ENCODE measurements at regions not wholly inside any gene's neighbourhood (a gene's known extent, or its start where the extent isn't known, plus 50 kb on each side); places are given as distances from the start of the nearest gene placed in this dataset.

DNA sequence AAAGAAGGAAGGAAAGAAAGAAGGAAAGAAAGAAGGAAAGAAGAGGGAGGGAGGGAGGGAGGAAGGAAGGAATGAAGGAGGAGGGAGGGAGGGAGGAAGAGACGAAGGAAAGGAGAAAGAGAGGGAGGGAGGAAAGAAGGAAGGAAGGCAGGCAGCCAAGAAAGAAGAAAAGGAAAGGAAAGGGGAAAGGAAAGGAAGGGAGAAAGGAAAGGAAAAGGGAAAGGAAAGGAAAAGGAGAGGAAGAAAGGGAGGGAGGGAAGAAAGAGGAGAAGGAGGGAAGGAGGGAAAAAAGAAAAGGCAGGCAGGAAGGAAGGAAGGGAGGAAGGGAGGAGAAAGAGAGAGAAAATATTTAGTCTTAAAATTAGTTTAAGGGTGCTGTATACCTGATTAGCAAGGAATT, 704.1 kb downstream of the LUZP2 start:
- Histone ChIP-seq H3K4me3 (replicated peaks in 1 of 2; ENCODE audit: low read depth in 1 of 2, low read length in 2 of 2) (no peak overlapping the region), H3K4me1 (ENCODE audit: control insufficient read depth in 1 of 2, insufficient read depth in 2 of 2, low read length in 2 of 2) (no peaks in the 10 kb centered on the region), H3K36me3 (ENCODE audit: control insufficient read depth in 1 of 2, insufficient read depth in 2 of 2, low read length in 2 of 2) (no peaks in the 10 kb centered on the region), H3K79me2 (ENCODE audit: insufficient read depth, low read length) (no peaks in the 10 kb centered on the region), H3K9ac (ENCODE audit: low read length) (no peak overlapping the region), H3K9me2 (ENCODE audit: insufficient read depth) (no peaks in the 10 kb centered on the region), H3K27ac (ENCODE audit: low read depth, low read length) (no peak overlapping the region), H3K4me2 (ENCODE audit: low read length) (no peak overlapping the region), H2AFZ (ENCODE audit: low read depth, low read length, poor library complexity, severe bottlenecking) (no peak overlapping the region), H3K27me3 (ENCODE audit: insufficient read depth, low read length) (no peaks in the 10 kb centered on the region), H3K9me3 (ENCODE audit: control insufficient read depth in 1 of 2, insufficient read depth in 1 of 2, low read depth in 1 of 2, low read length in 2 of 2) (peaks cover 3 to 7% of the 10 kb centered on the region in 2 experiments; a peak in 2 of 4 replicates), H4K20me1 (ENCODE audit: insufficient read depth) (no peaks in the 10 kb centered on the region)
- ChIA-PET CTCF (no interaction called here), RAD21 (ENCODE audit: low non-redundant PET in 1 of 2, low total read pairs in 2 of 2, uncharacterized antibody in 2 of 2, unreplicated experiment in 2 of 2) (no interaction called here), POLR2A (no interaction called here)
- no TSS peak for BruUV-seq (replicated peaks)
- no peak for DNase-seq (ENCODE audit: low read depth, low spot score)
- intact Hi-C loops (cut with micrococcal nuclease), result no loop called here
- no peak for ATAC-seq
- no peak for TF ChIP-seq CEBPB (IDR thresholded peaks at IDR 0.05; ENCODE audit: low read depth)
- no peak for TF ChIP-seq FOSL1 (IDR thresholded peaks at IDR 0.05; ENCODE audit: low read depth)

GRCh38 chr11:25206762-25207161, 709.9 kb downstream of the LUZP2 start:
- no peaks in the 10 kb centered on the region for H3K79me2 ChIP-seq (ENCODE audit: insufficient read depth, low read length)
- CTCF ChIA-PET, result no interaction called here
- no peaks in the 10 kb centered on the region for H3K36me3 ChIP-seq (ENCODE audit: control insufficient read depth in 1 of 2, insufficient read depth in 2 of 2, low read length in 2 of 2)
- intact Hi-C loops (cut with micrococcal nuclease), result no loop called here
- no peak overlapping the region for H2AFZ ChIP-seq (ENCODE audit: low read depth, low read length, poor library complexity, severe bottlenecking)
- no peaks in the 10 kb centered on the region for H3K27me3 ChIP-seq (ENCODE audit: insufficient read depth, low read length)
- RAD21 ChIA-PET (ENCODE audit: low non-redundant PET in 1 of 2, low total read pairs in 2 of 2, uncharacterized antibody in 2 of 2, unreplicated experiment in 2 of 2), result no interaction called here
- no peak overlapping the region for H3K27ac ChIP-seq (ENCODE audit: low read depth, low read length)
- DNase-seq (ENCODE audit: low read depth, low spot score) (no peak), ATAC-seq (no peak)
- H3K4me2 ChIP-seq (ENCODE audit: low read length), result no peak overlapping the region
- H4K20me1 ChIP-seq (ENCODE audit: insufficient read depth), result no peaks in the 10 kb centered on the region
- POLR2A ChIA-PET, result no interaction called here
- no peaks in the 10 kb centered on the region for H3K4me1 ChIP-seq (ENCODE audit: control insufficient read depth in 1 of 2, insufficient read depth in 2 of 2, low read length in 2 of 2)
- H3K4me3 ChIP-seq (replicated peaks in 1 of 2; ENCODE audit: low read depth in 1 of 2, low read length in 2 of 2), result no peak overlapping the region
- no peaks in the 10 kb centered on the region for H3K9me2 ChIP-seq (ENCODE audit: insufficient read depth)
- no TSS peak for BruUV-seq (replicated peaks)
- H3K9me3 ChIP-seq (ENCODE audit: control insufficient read depth in 1 of 2, insufficient read depth in 1 of 2, low read depth in 1 of 2, low read length in 2 of 2), result peaks cover 0 to 21% of the 10 kb centered on the region in 2 experiments; a peak in 3 of 4 replicates
- H3K9ac ChIP-seq (ENCODE audit: low read length), result no peak overlapping the region
- TF ChIP-seq EZH2 (IDR thresholded peaks at IDR 0.05) (no peak), JUND (IDR thresholded peaks at IDR 0.05) (no peak), EZH2phosphoT487 (IDR thresholded peaks at IDR 0.05; ENCODE audit: borderline replicate concordance) (no peak), CBX3 (IDR thresholded peaks at IDR 0.05; ENCODE audit: low read depth) (no peak), ATF3 (IDR thresholded peaks at IDR 0.05) (no peak), SIN3A (IDR thresholded peaks at IDR 0.05; ENCODE audit: low read depth) (no peak), ZFX (IDR thresholded peaks at IDR 0.05) (no peak), ELF1 (IDR thresholded peaks at IDR 0.05; ENCODE audit: borderline replicate concordance, low read depth) (no peak), YY1 (IDR thresholded peaks at IDR 0.05; ENCODE audit: extremely low read depth, insufficient replicate concordance, low read depth, low read length) (no peak), EGR1 (IDR thresholded peaks at IDR 0.05; ENCODE audit: low read depth) (no peak), SP1 (IDR thresholded peaks at IDR 0.05; ENCODE audit: low read depth) (no peak), POLR2A (IDR thresholded peaks at IDR 0.05; ENCODE audit: borderline replicate concordance, extremely low read depth, insufficient read depth, insufficient read length) (no peak), SRF (IDR thresholded peaks at IDR 0.05; ENCODE audit: low read depth) (no peak), RAD21 (IDR thresholded peaks at IDR 0.05; ENCODE audit: low read depth) (no peak), TCF7L2 (IDR thresholded peaks at IDR 0.05; ENCODE audit: borderline replicate concordance, extremely low read depth, insufficient read depth, insufficient read length) (no peak), POLR2AphosphoS5 (IDR thresholded peaks at IDR 0.05; ENCODE audit: low read depth, low read length) (no peak)
- TF ChIP-seq, protein P1, sequence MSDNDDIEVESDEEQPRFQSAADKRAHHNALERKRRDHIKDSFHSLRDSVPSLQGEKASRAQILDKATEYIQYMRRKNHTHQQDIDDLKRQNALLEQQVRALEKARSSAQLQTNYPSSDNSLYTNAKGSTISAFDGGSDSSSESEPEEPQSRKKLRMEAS (IDR thresholded peaks at IDR 0.05), result no peak
- TF ChIP-seq, protein P2, sequence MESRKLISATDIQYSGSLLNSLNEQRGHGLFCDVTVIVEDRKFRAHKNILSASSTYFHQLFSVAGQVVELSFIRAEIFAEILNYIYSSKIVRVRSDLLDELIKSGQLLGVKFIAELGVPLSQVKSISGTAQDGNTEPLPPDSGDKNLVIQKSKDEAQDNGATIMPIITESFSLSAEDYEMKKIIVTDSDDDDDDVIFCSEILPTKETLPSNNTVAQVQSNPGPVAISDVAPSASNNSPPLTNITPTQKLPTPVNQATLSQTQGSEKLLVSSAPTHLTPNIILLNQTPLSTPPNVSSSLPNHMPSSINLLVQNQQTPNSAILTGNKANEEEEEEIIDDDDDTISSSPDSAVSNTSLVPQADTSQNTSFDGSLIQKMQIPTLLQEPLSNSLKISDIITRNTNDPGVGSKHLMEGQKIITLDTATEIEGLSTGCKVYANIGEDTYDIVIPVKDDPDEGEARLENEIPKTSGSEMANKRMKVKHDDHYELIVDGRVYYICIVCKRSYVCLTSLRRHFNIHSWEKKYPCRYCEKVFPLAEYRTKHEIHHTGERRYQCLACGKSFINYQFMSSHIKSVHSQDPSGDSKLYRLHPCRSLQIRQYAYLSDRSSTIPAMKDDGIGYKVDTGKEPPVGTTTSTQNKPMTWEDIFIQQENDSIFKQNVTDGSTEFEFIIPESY (IDR thresholded peaks at IDR 0.05; ENCODE audit: extremely low read depth, insufficient replicate concordance, low read length), result no peak
- TF ChIP-seq, protein P3, sequence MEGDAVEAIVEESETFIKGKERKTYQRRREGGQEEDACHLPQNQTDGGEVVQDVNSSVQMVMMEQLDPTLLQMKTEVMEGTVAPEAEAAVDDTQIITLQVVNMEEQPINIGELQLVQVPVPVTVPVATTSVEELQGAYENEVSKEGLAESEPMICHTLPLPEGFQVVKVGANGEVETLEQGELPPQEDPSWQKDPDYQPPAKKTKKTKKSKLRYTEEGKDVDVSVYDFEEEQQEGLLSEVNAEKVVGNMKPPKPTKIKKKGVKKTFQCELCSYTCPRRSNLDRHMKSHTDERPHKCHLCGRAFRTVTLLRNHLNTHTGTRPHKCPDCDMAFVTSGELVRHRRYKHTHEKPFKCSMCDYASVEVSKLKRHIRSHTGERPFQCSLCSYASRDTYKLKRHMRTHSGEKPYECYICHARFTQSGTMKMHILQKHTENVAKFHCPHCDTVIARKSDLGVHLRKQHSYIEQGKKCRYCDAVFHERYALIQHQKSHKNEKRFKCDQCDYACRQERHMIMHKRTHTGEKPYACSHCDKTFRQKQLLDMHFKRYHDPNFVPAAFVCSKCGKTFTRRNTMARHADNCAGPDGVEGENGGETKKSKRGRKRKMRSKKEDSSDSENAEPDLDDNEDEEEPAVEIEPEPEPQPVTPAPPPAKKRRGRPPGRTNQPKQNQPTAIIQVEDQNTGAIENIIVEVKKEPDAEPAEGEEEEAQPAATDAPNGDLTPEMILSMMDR (IDR thresholded peaks at IDR 0.05 in 2 of 3, conservative IDR thresholded peaks at IDR 0.05 in 1 of 3; ENCODE audit: borderline replicate concordance in 1 of 3, insufficient read depth in 1 of 3, low read depth in 2 of 3, low read length in 2 of 3), result no peak

Measured in HCT116 (cell line).